Testis (tissue), 2 donors: ENCODE measurements at regions not wholly inside any gene's neighbourhood (a gene's known extent, or its start where the extent isn't known, plus 50 kb on each side); places are given as distances from the start of the nearest gene placed in this dataset.

Experiments used
- POLR2A ChIP-seq: fragments of 450-650 bp; IDR thresholded peaks from one replicate; pipeline ENCODE4 v1.6.1; 2017; ENCODE audit warnings: antibody characterized with exemption, mild to moderate bottlenecking, moderate library complexity
- TF ChIP-seq, protein P1 (sequence below), 3 experiments: fragments of 450-650 bp in 2 of 3; fragments of 200-600 bp in 1 of 3; sonication (generic) in 1 of 3; IDR thresholded peaks; one replicate each; pipeline ENCODE4 v1.5.1; 2016 to 2019; ENCODE audit warnings: antibody characterized with exemption in 3 of 3, mild to moderate bottlenecking in 2 of 3, moderate library complexity in 1 of 3

DNA sequence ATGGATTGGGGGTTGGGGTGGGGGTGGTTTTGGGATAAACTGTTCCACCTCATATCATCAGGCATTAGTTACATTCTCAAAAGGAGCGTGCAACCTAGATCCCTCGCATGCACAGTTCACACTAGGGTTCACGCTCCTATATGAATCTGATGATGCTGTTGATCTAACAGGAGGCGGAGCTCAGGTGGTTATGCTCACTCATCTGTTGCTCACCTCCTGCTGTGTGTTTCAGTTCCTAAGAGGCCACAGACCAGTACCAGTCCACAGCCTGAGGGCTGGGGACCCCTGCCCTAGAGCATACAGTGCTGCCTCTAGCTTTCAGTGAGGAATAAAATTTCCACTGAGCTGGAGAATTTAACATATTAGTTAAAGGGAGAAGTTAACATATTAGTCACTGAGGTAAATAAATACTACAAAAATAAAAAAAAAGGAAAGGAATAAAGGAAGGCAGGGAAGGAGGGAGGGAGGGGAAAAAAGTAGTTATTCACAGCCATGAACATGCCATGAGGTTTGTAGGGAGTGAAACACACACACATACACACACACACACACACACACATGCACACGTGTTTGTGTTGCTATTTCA lies 612.7 kb upstream of the TBX3 start:
- TF ChIP-seq, protein P1, sequence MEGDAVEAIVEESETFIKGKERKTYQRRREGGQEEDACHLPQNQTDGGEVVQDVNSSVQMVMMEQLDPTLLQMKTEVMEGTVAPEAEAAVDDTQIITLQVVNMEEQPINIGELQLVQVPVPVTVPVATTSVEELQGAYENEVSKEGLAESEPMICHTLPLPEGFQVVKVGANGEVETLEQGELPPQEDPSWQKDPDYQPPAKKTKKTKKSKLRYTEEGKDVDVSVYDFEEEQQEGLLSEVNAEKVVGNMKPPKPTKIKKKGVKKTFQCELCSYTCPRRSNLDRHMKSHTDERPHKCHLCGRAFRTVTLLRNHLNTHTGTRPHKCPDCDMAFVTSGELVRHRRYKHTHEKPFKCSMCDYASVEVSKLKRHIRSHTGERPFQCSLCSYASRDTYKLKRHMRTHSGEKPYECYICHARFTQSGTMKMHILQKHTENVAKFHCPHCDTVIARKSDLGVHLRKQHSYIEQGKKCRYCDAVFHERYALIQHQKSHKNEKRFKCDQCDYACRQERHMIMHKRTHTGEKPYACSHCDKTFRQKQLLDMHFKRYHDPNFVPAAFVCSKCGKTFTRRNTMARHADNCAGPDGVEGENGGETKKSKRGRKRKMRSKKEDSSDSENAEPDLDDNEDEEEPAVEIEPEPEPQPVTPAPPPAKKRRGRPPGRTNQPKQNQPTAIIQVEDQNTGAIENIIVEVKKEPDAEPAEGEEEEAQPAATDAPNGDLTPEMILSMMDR (IDR thresholded peaks at IDR 0.05) = no peak
- no peak for TF ChIP-seq POLR2A
